GM18498 (cell line): ENCODE measurements at regions not wholly inside any gene's neighbourhood (a gene's known extent, or its start where the extent isn't known, plus 50 kb on each side); places are given as distances from the start of the nearest gene placed in this dataset.

Experiments
- ATAC-seq: cut with Tn5 transposase; IDR thresholded peaks from one replicate; pipeline ENCODE4 v1.9.1; 2021; ENCODE audit warnings: mild to moderate bottlenecking, moderate library complexity; ENCODE audit not compliant: unreplicated experiment

DNA sequence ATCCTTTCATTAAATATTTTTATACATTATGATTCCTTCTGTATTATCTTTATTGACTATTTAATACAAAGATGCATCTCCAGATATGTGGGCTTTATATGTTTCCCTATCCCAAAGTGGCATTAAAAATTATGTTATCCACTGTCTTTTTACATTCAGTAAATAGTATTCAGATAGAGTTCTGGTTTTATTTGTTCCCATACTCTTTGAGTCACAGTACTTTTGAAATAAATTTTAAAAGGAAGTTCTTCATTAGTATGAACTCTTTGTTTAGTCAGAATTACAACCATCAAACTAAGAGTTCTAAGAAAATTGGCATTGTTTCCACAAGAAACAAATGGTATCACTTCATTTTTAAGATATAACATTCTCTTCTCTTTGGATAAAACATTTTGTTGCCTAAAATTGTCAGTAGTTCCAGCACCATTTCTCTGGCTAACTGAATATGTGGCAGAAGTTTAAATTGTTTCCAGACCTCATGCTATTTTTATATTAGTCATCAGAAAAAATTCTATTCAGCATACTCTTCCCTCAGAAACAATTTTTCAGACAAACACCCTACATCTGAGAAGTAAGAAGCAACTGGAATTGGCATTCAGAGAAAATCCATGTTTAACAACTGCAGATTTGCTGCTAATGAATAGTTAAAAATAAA, 88.5 kb upstream of the COL5A2 start:
- ATAC-seq = no peak

DNA sequence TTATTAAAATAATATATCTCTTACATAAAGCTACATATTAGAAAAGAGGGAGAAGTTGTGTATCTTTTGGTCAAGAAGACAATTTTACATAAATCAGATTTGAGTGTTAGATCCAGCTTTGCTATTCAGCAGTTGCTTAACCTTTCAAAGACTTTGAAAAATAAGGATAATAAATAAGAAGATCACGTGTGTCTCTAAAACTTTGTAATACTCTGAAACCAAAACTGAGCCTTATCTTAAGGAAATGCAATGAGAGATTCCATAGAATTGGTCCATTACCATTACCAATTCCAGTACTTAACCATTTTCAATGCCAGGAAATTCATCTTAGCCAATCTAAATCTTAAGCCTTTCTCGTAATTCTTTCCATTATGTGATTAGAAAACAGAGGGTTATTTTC, 89.2 kb upstream of the COL5A2 start:
- no peak for ATAC-seq

DNA sequence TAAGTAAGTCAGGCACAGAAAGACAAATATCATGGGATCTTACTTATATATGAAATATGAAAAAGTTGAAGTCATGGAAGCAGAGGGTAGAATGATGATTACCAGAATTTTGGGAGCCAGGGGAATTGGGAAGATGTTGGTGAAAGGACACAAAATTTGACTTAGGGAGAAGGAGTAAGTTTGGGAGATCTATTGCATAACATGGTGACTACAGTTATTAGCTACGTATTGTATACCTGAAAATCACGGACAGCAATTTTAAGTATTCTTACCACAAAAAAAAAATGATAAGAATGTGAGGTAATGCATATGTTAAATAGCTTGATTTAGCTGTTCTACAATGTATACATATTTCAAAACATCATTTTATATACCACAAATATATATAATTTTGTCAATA, 94.2 kb upstream of the COL5A2 start:
- no peak for ATAC-seq

DNA sequence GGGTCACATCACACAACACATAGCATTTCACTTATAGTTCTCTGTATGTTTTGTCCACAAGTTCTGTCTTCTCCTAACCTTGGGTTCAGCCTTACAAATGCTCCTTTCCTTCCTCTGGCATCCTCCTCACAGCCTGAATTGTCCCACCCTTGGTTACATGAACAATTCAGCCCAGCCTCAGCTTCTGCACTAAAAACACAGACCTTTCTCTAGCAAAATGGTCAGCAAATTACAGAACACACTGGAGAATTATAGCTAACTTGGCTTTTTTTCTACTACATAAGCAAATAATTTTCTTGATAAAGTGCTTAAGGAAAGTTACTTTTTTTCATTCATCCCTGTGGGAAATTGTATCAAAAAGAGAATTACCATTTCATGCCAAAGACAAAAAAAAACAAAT, 94.8 kb upstream of the COL5A2 start:
- ATAC-seq = no peak

DNA sequence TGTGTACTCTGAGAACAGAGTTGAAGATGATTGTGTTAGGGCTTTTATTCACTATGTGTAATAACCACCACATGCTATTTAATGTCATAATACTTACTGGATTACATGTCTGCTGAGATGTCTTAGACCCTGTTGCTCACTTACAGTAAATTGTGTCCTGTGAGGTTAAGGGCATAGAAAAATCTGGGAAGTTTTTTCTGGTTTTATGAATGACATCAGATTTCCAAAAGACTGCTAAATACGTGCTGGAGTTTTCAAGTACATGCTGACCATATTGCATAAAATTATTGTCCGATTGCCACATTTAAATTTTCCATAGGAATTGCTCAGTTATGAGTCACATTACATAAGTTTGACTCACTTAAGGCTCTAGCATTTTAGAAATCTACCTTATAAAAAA, 96.7 kb upstream of the COL5A2 start:
- no peak for ATAC-seq

DNA sequence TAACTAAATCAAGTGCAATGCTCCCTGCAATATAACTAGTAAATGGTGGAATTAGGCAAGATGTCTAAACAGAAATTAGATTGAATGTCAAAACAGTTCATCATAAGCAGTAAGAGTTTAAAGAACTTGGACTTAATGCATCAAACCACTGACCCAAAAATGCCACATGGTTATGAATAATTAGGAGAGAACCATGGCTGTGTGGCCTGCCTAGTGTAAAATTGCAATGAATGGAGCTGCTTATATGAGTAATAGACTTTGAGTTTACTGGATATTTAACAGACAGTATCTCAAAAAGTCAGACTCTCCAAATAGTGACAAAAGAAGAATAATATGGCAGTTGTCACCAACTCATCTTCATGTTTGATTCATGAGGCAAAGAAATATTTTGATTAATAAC, 101.6 kb upstream of the COL5A2 start:
- ATAC-seq = no peak

DNA sequence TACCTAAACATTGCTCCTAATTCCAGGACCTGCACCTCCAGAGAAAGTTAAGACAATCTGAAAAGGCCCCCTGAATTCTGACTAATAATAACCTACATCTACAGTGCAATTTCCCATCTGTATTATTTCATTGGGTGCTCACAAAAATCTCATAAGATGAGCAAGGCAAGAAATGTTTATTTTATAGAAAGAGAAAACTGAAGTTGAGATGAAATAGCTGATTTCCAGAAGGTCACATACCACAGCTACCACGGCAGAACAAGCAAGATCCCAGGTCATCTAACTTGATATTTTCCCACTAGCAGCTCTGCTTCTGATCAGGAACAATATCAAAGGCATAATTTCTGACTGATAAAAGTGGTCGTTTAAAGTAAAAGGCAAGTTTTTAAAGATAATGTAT, 105.8 kb upstream of the COL5A2 start:
- ATAC-seq = no peak

DNA sequence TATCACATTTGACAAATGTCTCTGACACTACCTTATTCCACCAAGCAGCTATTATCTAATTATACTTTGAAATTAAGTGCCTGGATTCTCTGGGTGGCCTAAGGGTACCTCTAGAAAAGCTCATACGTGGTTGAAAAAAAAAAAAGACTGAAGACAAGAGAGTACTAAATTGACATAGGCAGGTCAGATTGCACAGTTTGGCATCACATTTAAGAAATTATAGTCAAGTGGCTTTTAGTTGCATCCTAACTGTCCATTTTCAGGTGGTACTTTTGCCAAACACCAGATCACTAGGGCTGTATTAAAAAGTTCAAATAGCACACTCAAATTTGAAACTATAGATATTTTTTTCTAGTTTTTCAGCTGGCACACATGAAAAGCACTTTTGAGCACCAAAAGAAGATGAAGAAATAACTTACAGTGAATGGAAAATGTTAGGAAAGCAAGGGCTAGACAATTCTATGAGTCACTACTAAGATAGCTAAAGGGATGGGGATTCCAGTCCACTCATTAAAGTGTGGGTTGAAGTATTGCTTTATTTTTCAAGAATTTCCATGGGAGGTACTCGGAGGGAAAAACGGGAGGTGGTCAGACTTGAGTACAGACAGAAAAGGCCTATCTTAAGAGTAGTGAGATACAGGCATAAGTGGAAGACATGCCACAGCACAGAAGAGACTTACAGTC, 106.5 kb upstream of the COL5A2 start:
- no peak for ATAC-seq

DNA sequence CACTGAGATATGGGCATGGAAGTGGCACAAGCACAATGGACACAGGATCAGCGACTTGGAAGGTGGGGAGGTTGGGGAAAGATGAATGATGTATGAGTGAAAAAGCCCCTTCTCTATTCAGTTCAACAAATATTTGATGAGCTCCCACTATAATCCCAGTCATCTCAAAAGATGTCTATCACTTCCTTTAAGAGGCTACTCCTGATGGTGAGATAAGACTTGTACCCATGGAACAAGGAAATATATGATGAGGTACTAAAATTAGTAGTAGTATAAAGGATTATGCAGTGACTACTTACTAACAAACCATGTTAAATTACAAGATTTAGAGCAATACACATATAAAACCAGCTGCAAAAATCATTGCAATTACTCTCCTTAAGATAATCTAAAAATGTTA, 107.8 kb upstream of the COL5A2 start:
- no peak for ATAC-seq

DNA sequence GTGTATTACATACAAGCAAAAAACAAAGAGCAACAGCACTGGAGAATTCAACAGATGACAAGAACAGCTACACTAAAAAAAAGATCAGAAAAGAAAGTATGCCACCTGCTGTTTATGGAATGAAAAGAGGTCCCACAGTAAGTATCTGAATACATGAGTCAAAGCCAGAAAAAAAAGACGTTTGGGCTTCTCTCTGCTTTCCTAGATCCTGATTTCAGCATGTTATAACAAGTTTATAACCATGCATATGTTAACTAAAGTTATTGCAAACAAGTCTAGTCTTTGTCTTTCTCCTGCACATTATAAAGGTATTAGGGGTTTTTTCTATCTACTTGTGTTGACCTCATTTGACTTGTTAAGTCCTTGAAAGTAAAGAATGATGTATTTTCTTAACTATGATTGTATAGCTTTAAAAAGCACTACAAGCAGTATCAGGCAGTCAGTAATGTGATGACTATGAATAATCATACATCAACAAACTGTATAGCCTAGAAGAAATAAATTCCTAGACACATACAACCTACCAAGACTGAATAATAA, 108.5 kb upstream of the COL5A2 start:
- ATAC-seq = peak; percentile 79

DNA sequence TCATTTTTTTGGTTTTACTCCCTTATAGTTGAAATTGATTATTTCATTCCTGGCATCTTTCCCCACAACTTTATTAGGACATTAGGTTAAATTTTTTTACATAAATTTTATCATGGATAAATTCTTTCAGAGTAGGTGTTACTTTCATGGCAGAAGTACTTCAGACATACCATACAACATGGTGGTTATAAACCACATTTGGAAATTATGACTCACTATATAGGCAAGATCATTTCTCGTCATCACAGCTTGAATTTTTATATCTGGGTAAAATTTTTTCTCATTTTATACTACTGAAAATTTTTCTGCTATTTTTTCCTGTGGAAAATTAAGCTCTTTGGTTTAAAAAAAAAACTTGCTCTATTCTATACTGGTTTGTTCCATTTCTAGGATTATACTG, 111.9 kb upstream of the COL5A2 start:
- ATAC-seq = no peak

DNA sequence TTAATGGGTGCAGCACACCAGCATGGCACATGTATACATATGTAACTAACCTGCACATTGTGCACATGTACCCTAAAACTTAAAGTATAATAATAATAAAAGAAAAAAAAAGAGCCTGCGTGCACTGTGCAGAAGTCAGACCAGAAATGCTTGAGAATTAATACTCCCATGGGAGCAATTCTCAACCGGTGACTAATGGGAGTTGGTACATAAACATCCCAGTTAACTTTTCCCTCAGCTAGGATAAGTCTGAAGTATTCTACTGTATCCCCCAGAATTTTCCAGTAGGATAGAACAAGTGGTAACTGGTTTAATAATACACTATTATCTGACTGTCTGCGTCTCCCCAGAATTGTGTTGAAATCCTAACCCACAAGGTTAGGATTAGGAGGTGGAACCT, 113.6 kb upstream of the COL5A2 start:
- ATAC-seq = no peak

DNA sequence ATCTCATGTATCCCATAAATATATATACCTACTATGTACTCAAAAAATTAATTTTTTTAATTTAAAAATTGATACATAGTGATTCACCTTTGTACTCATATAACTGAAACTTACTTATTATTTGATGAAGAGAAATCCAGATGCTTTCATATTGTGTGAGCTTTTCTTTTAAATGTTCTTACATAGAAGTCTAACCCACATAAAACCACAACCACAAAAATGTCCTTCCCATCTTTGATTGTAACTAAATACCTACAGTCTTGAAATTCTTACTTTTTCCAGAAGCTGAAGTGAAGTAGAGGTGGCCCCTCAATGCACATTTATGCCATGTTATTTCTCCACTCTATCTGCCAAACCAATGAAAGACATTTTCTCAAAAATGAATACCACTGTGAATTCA, 117.9 kb upstream of the COL5A2 start:
- ATAC-seq = no peak

DNA sequence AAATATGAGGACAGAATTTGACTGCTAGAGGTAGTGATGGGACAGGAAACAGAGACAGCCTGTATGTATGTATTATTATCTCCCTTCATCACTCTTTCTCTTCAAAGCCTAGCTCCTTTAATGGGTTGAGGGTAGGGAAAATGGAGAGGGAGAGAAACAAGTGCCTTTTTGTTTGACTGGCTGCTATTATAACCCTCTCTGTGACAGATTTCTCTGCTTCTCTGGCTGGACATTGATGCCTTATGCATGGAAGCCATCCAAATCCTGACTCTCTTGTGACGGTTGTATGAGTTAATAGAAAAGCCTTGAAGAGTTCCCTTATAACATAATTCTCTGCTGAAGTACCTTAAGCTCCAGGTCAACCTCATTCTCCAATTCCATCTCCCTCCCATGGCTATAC, 118.5 kb upstream of the COL5A2 start:
- ATAC-seq = no peak

DNA sequence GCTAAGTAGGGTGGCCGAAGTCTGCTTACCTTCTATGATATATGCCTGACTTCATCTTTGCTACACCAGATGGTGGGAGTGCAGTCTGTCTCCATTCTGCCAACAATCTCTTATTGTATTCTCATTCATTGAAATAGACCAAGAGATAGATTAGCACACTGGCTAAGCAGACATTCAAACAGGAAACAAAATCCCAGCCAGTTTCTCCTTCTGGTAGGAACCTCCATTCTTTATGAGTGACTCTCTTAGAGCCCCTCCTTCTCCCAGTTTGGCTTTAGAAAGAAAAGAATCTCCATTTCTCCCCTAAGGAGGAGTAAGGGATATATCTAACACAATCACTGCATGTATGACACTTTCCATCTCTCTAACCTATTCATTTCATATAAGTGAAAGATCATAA, 118.9 kb upstream of the COL5A2 start:
- no peak for ATAC-seq

DNA sequence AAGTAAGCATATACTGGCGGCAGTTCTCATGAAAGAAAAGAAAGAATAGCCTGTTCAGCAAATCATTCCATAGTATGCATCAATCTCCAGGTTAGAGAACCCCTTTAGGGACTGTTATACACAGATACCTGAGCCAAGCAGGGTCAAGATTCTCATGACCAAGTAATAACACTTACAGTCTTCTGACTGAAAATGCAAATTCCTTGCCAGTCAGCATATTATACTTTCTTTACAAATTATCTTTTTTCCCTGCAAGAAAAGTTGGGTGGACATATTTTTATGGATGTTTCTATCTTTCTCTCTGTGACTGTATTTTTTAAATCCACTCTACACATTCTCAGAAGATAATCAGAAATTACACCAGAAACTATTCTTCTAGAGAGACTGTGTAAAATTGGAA, 120.4 kb upstream of the COL5A2 start:
- ATAC-seq = no peak

DNA sequence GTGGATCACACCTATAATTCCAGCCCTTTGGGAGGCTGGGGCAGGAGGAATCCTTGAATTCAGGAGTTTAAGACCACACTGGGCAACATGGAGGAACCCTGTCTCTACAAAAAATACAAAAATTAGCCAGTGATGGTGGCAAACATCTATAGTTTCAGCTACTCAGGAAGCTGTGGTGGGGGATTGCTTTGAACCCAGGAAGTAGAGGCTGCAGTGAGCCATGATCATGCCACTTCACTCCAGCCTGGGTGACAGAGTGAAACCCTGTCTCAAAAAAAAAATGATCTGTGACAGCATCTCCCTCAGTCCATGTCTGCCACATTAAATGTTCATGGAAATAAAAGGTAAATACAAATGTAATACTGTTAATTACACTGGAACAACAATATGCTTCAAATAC, 121.4 kb upstream of the COL5A2 start:
- no peak for ATAC-seq

DNA sequence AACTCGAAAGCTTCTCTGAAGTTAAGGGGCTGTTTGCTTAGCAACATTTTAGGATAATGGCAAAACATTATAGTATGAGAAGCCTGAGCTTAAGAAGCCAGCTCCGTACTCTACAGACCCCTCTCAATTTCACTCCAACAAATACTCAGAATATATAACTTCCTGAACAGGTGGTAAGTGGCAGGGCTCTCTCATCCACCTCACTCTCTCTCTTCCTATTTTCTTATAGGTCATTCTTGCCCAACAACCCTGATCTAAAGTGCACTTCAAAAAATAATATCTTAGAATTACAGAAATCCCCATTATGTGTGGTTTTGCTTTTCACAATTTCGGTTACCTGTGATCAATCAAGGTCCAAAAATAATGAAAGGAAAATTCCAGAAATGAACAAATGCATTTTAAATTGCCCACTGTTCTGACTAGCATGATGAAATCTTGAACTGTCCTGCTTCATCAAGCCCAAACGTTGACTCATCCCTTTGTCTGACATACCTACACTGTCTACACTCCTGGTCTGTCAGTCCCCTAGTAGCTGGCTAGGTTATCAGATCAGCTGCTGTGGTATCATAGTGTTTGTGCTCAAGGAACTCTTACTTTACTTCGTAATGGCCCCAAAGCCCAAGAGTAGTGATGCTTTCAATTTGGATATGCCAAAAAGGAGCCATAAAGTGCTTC, 122.8 kb upstream of the COL5A2 start:
- no peak for ATAC-seq

DNA sequence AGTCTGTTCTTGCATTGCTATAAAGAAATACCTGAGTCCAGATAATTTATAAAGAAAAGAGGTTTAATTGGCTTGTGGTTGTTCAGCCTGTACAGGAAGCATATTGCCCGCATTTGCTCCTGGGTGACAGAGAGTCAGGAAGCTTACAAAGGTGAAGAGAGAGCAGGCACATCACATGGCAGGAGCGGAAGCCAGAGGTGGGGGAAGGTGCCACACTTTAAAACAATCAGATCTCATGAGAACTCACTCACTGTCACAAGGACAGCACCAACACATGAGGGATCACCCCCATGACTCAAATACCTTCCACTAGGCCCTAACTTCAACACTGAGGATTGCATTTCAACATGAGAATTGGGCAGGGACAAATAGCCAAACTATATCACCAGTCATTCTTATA, 124.8 kb upstream of the COL5A2 start:
- ATAC-seq = no peak

DNA sequence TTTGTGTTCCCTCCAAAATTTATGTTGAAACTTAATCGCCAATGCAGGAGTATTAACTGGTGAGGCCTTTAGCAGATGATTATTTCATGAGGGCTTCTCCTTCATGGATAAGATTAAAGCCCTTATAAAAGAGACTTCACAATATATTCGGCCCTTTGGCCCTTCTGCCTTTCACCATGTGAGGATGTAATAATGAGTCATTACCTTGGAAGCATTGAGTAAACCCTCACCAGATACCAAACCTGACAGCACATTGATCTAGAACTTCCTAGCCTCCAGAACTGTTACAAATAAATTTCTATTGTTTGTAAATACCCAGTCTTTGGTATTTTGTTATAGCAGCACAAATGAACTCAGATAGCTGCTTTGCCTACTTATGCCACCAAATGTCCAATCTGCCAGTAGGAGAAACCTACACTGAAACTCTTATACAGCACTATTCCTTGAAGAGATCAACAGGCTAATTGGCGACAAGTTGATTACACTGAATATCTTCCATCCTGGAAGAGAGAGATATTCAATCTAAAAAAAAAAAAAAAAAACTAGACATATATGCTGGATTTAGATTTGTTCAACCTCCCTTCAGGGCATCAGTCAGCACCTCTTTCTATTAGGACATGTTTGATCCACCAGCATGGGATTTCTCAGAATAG, 125.9 kb upstream of the COL5A2 start:
- ATAC-seq = no peak

DNA sequence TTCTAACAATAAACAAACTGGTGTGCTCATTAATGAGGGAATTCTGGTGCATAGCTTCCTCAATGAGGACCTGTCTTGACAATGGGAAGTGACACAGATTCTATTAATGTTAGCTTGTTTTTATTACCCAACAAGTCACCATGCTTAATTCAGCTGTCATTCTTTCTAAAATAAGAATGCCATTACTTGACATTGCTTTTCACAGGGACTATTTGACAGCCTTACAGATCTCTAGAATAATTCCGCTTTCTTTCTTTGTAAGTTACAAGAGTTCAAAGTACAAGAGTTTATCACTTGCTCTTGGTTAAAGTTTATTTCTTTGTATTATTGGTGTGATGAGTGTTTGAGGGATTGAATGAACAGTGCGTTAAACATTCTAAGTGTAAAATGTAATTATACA, 127.0 kb upstream of the COL5A2 start:
- no peak for ATAC-seq
